Central memory CD8-positive, alpha-beta T cell (primary cell): ENCODE measurements at regions not wholly inside any gene's neighbourhood (a gene's known extent, or its start where the extent isn't known, plus 50 kb on each side); places are given as distances from the start of the nearest gene placed in this dataset.
"Not testable (repeated sequence)": the region's sequence is repeated elsewhere in the genome, so short reads cannot be mapped to it uniquely, and the experiment has no call there.

Experiments used
- ATAC-seq: fragments of 150-1000 bp; cut with Tn5 transposase; replicated peaks from 2 replicates; pipeline ENCODE4 v1.10.0; 2022; ENCODE audit warnings: mild to moderate bottlenecking, moderate FRiP score, moderate number of reproducible peaks; ENCODE audit not compliant: poor library complexity, severe bottlenecking; ENCODE audit errors: extremely low read depth
- DNase-seq, 2 donors: peaks; one replicate each; pipeline ENCODE4 v3.0.0; 2021; ENCODE audit warnings: low spot score in 2 of 2
- H3K27ac Mint-ChIP-seq: one replicate; pipeline ENCODE4 v1.8.0; 2022; ENCODE audit warnings: low read depth, mild to moderate bottlenecking, moderate library complexity, mixed read lengths
- H3K27me3 Mint-ChIP-seq: one replicate; pipeline ENCODE4 v1.8.0; 2022; ENCODE audit warnings: mixed read lengths
- H3K36me3 Mint-ChIP-seq: one replicate; pipeline ENCODE4 v1.8.0; 2022; ENCODE audit warnings: mild to moderate bottlenecking, moderate library complexity, mixed read lengths; ENCODE audit not compliant: insufficient read depth
- H3K4me1 Mint-ChIP-seq: one replicate; pipeline ENCODE4 v1.8.0; 2022; ENCODE audit warnings: mixed read lengths
- H3K4me3 Mint-ChIP-seq: one replicate; pipeline ENCODE4 v1.8.0; 2022; ENCODE audit warnings: mild to moderate bottlenecking, moderate library complexity, mixed read lengths
- H3K9me3 Mint-ChIP-seq: one replicate; pipeline ENCODE4 v1.8.0; 2022; ENCODE audit warnings: mixed read lengths

DNA sequence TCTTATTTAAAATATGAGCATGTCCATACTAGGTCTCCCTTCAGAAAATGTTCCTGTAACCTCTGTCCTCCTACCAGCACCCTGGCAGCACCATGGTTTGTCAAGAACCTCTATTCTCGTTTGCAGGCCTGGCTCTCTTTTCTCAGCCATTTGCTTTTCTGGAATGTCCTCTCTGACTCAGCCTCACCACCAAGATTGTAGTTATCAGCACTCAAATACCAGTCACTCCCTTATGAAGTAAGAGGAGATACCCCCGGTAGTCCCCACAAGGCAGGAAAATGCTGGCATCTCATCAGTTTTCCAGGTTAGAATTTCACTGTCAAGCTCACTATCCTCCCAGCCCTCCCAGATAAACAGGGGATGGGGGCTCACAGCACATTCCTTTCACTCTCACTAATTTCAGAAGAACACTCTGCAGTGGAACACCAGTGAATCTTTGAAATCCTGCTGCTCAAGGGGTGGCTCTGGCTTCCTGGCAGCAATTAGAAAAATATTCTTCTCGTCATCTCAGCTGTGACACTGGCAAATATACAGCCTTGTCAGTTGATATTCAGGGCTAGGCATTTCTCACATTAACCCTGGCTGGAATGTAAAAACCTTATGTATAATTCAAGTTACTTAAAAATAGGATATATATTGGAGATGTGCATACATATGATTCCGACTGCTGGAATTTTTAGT, 129.2 kb downstream of the TBX18 start:
- Mint-ChIP-seq H3K4me1 (no peaks in the 10 kb centered on the region), H3K9me3 (peaks cover 16% of the 10 kb centered on the region), H3K27ac (no peak overlapping the region), H3K27me3 (no peaks in the 10 kb centered on the region), H3K4me3 (no peak overlapping the region), H3K36me3 (peaks cover 3% of the 10 kb centered on the region)
- no peak for ATAC-seq
- no peak for DNase-seq

DNA sequence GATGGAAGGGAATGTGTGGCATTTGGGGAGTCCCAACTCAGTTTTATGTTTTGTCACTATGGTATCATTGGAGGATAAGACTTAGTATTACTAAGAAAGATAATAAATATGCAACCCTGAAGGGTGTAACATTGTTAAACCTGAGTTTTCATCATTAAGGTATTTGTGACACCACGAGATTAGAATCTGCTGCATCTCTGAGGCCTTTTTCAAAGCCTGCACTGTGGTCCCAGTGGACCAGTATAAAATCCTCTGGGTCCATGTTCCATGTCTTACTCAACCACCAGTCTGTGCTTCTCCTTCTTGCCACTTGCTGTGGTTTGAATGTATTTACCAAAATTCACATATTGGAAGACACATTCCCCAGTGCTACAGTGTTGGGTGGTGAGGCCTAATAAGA, 130.6 kb downstream of the TBX18 start:
- Mint-ChIP-seq H3K4me1 (no peaks in the 10 kb centered on the region), H3K36me3 (peaks cover 3% of the 10 kb centered on the region), H3K9me3 (peaks cover 10% of the 10 kb centered on the region), H3K4me3 (no peak overlapping the region), H3K27ac (no peak overlapping the region), H3K27me3 (no peaks in the 10 kb centered on the region)
- ATAC-seq (no peak), DNase-seq (no peak)

DNA sequence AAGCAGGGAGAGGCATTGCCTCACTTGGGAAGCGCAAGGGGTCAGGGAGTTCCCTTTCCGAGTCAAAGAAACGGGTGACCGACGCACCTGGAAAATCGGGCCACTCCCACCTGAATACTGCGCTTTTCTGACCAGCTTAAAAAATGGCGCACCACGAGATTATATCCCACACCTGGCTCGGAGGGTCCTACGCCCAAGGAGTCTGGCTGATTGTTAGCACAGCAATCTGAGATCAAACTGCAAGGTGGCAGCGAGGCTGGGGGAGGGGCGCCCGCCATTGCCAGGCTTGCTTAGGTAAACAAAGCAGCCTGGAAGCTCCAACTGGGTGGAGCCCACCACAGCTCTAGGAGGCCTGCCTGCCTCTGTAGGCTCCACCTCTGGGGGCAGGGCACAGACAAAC, 137.9 kb downstream of the TBX18 start:
- H3K4me3 Mint-ChIP-seq, H3K27ac Mint-ChIP-seq, DNase-seq, H3K27me3 Mint-ChIP-seq, H3K36me3 Mint-ChIP-seq, ATAC-seq, H3K4me1 Mint-ChIP-seq: not testable (repeated sequence)
- peaks cover 15% of the 10 kb centered on the region for H3K9me3 Mint-ChIP-seq

DNA sequence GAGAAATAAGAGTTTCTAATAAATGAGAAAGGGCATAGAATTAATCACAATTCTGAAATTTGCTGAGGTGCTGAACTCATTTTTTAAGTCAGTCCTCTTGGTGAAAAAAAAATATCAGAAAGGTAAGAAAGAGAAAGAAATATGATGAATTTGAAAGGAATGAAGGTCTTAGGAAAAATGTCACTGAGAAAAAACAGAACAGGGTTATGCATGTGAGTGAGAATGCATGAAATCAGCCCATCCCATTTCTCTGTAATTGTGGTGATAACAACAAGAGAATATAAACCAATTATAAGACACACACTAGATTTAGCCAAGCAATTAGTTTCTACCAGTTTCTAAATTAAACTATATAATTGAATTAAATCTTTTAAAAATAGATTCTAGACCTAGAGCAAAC, 138.9 kb downstream of the TBX18 start:
- Mint-ChIP-seq H3K27ac (no peak overlapping the region), H3K4me3 (no peak overlapping the region), H3K4me1 (no peaks in the 10 kb centered on the region), H3K36me3 (no peaks in the 10 kb centered on the region), H3K9me3 (peaks cover 16% of the 10 kb centered on the region), H3K27me3 (no peaks in the 10 kb centered on the region)
- no peak for ATAC-seq
- DNase-seq, result no peak

DNA sequence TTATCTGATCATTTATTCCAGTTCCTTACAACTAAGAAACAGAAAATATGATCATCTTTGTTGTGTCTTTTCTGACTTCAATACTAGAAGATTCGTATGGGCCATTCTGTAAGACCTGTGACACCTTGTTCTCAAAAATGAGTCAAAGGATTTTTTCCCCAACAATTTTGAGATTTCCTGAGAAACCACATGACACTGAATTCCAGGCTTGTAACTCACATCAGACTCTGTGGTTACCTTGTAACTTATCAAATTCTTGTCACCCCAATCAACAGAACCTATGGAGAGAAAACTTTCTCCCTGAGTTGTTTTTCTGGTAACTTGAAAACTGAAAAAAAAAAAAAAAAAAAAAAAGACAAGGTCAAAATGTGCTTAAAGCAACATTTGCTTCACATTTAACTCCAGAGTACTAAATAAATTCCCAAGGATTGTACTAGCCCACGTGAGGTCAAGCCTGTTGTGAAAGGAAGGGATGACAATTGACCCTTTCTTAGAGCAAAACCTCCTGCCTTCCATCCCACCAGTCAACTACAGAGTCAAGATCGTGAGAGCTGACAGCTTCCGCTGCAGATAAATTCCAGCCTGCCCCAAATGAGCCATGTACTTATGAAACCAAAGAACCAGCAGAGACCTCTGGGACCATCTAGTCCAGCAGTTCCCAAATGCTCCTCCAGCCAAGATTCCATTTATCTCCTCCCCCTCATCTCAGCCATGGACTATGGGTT, 140.3 kb downstream of the TBX18 start:
- DNase-seq, result no peak
- peaks cover 19% of the 10 kb centered on the region for H3K9me3 Mint-ChIP-seq
- no peak for ATAC-seq

DNA sequence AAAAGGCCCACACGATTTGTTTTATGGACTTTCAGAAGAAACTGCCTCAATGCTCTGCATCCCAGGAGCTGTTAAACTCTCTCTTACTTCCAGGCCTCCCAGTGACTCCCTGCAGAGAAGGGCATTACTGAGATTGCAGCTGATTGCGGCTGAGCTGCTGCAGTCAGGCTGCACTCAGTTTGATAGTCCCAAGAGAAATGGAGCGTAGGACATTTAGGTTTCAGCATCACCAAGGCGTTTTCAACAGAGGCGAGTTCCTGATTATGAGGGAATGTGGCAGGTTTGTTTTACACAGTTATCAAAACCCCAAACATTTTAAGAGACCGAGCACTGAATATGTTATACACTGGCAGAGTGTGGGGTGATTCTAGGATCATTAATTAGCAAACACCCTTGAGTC, 145.6 kb downstream of the TBX18 start:
- DNase-seq (no peak), ATAC-seq (no peak)

More for the DNA sequence above, 140.3 kb downstream of the TBX18 start:
- Mint-ChIP-seq H3K27me3 (no peaks in the 10 kb centered on the region), H3K27ac (no peak overlapping the region), H3K4me3 (no peak overlapping the region), H3K36me3 (no peaks in the 10 kb centered on the region), H3K4me1 (no peaks in the 10 kb centered on the region)

DNA sequence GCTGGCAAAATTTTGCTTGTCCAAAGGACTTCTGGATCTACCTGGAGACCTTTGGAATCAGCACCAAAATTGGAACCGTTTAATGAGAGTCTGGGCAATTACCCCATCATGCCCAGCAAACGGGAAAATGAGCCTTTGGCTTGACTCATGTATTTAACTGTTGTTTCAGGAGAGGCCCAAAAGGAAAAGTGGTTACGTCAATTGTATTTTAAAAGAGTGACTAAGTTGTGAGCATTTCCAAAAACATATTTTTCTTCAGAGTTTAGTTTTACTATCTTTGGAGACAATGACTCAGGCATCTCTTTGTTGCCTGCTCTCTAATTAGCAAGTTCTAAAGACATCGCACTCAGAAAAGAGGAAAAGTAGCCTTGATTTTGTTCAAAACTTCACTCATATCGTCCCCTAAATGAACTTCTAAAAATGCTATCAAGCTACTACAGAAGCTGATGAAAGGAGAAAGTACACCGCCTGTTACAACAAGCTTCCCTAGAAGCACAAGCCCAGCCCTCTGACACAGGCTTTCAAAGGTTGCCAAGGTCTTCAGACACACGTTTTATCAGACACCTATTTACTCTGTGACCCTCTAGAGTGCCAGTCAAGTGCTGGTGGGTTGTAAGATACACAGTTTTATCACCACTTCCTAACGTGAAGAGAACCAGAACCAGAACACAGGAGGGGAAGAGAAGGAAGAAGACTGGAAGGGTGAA, 146.2 kb downstream of the TBX18 start:
- no peak overlapping the region for H3K4me3 Mint-ChIP-seq
- H3K4me1 Mint-ChIP-seq, result no peaks in the 10 kb centered on the region
- no peaks in the 10 kb centered on the region for H3K36me3 Mint-ChIP-seq
- DNase-seq (no peak), ATAC-seq (no peak)
- H3K27ac Mint-ChIP-seq, result no peak overlapping the region
- H3K9me3 Mint-ChIP-seq, result peaks cover 19% of the 10 kb centered on the region
- no peaks in the 10 kb centered on the region for H3K27me3 Mint-ChIP-seq

More for the DNA sequence above, 145.6 kb downstream of the TBX18 start:
- Mint-ChIP-seq H3K27ac (no peak overlapping the region), H3K9me3 (peaks cover 19% of the 10 kb centered on the region), H3K4me1 (no peaks in the 10 kb centered on the region), H3K4me3 (no peak overlapping the region), H3K36me3 (no peaks in the 10 kb centered on the region), H3K27me3 (no peaks in the 10 kb centered on the region)

DNA sequence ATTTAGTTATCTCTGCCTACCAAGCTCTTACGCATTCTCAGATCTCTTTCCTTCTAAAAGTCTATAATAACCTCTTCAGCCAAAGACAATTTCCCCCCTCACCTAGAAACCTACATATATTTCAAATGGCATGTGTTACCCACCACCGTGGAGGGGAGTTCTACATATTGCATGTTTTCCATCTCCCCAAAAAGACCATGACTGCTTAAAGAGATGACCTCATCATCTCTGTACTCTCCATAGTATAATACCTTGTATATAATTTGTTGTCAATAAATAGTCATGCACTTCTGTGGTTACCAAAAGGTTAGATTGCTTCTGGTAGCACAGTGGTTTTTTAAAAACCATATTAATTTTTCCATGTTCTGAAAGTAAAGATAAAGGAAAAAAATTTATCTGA, 148.4 kb downstream of the TBX18 start:
- DNase-seq (no peak), ATAC-seq (no peak)
- Mint-ChIP-seq H3K4me1 (no peaks in the 10 kb centered on the region), H3K27ac (no peak overlapping the region), H3K9me3 (peaks cover 10% of the 10 kb centered on the region), H3K4me3 (no peak overlapping the region), H3K36me3 (no peaks in the 10 kb centered on the region), H3K27me3 (no peaks in the 10 kb centered on the region)

DNA sequence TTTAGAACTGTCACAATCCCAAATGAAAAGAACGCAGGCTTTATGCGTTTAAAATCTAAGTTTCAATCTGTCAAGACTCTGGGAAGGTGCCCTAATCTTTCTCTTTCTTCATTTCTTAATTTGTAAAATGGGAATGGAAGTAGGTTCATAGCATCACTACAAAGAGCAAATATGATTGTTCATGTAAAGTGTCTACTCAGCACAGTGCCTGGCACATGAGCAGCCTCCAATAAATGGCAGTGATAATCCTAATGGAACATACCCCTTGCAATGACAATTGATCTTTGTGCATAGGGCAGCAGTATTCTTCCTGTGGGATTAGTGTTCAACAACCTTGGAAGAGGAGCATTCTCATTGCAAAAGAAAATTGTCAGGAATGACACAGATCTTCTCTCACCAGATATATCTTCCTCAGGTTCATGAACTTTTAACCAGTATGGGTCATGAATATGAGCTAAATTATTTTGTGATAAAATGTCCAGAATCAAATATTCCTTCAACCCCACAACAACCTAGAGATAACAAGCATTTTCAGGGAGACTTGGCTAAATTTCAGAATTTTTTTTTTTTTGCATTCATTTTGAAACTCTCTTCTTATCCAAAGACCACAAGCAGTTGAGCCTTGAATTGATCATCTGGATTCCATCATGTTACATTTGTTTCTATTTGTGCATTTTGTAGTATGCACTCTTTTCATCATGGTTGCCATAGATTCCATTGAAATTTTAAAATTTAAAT, 149.1 kb downstream of the TBX18 start:
- DNase-seq (no peak), ATAC-seq (no peak)
- Mint-ChIP-seq H3K27me3 (no peaks in the 10 kb centered on the region), H3K27ac (no peak overlapping the region), H3K9me3 (peaks cover 7% of the 10 kb centered on the region), H3K4me1 (no peaks in the 10 kb centered on the region), H3K36me3 (no peaks in the 10 kb centered on the region), H3K4me3 (no peak overlapping the region)

DNA sequence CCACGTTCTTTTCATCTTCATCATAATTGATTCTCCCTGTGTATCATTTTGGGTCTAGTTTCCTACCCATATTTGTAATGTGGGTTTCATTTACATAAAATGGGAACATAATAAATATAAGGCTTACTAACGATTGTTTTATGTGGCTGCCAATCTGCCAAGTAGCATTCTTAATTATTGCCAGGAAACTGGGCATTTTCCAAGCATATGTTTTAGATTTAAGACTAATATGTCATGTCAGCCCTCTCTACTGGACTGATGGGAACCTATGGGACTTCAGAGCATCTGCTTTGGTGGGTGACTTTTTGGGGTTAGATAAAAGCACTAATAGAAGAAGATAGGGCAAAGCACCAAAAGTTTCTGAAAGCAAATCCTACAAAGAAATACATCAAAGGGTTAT, 157.5 kb downstream of the TBX18 start:
- H3K27ac Mint-ChIP-seq, result no peak overlapping the region
- H3K4me1 Mint-ChIP-seq, result no peaks in the 10 kb centered on the region
- no peak for ATAC-seq
- no peak for DNase-seq
- no peaks in the 10 kb centered on the region for H3K27me3 Mint-ChIP-seq
- H3K36me3 Mint-ChIP-seq, result no peaks in the 10 kb centered on the region
- no peaks in the 10 kb centered on the region for H3K9me3 Mint-ChIP-seq
- no peak overlapping the region for H3K4me3 Mint-ChIP-seq

DNA sequence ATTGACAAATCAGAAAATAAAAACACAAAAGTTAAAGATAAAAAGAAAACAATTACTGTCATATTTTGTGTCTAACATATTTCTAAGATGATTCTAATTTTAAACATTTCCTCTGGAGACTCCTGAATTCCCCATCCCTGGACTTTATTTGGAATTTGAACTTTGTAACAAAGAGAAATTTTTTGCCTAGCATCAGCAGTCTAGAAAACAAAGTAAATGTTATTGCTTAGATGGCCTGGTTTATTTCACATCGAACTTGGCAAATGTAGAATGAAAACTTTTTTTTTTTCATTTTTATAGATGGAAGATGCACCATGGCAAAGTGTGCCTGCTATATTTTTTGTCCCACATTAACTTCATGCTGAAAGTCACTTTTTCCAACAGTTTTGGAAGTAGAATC, 159.1 kb downstream of the TBX18 start:
- Mint-ChIP-seq H3K27me3 (no peaks in the 10 kb centered on the region), H3K27ac (no peak overlapping the region), H3K4me1 (no peaks in the 10 kb centered on the region), H3K36me3 (no peaks in the 10 kb centered on the region), H3K9me3 (peaks cover 6% of the 10 kb centered on the region), H3K4me3 (no peak overlapping the region)
- DNase-seq, result no peak
- ATAC-seq, result no peak

DNA sequence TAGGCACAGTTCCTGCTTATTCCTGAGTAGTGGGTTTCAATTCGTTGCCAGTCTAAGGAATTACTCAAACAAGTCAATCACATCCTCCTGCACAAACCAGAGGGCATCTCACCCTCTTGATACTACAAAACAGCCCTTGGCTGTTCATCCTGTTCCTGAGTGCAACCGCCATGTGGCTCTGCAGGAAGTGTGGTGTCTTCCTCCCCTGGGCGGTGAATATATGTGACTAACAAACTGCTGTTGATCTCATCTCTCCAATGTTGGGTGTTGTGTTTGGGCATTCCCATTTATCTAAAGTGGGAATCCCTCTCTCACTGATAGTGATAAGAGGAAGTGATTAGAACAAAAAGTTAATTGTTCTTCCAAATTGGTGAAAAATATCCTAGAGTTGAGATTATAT, 163.0 kb downstream of the TBX18 start:
- Mint-ChIP-seq H3K36me3 (no peaks in the 10 kb centered on the region), H3K4me3 (no peak overlapping the region), H3K9me3 (peaks cover 6% of the 10 kb centered on the region), H3K27ac (no peak overlapping the region), H3K4me1 (no peaks in the 10 kb centered on the region), H3K27me3 (no peaks in the 10 kb centered on the region)
- ATAC-seq (no peak), DNase-seq (no peak)
